ENCODE measurements at regions not wholly inside any gene's neighbourhood (a gene's known extent, or its start where the extent isn't known, plus 50 kb on each side); places are given as distances from the start of the nearest gene placed in this dataset.

DNA sequence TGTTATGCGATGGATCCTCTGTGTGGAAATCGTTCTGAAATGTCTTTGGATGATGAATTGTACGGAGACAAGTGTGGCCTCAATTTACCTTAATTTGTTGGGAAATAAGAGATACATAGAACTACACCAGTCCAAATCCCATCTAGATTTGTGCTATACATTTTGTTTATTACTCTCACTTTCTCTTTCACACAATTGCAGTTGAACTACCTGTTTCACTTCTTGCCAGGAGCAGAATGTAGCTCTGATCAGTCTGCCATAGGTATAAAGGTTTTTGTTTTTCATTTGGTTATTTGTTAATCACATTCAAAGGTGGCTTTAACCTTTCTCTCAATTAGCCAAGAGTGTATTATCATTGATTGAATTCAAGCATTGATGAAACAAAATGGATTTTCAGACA is 268.2 kb downstream of the SNAPC1 start:
- Mint-ChIP-seq H3K9me3 (ENCODE audit: unreplicated experiment) (no peaks in the 10 kb centered on the region), H3K27ac (ENCODE audit: unreplicated experiment) (no peak overlapping the region), H3K4me3 (ENCODE audit: unreplicated experiment) (no peak overlapping the region), H3K27me3 (ENCODE audit: insufficient read depth, unreplicated experiment) (no peaks in the 10 kb centered on the region), H3K36me3 (ENCODE audit: insufficient read depth, unreplicated experiment) (no peaks in the 10 kb centered on the region), H3K4me1 (ENCODE audit: low read depth, unreplicated experiment) (no peaks in the 10 kb centered on the region)
- TF ChIP-seq, protein P1, sequence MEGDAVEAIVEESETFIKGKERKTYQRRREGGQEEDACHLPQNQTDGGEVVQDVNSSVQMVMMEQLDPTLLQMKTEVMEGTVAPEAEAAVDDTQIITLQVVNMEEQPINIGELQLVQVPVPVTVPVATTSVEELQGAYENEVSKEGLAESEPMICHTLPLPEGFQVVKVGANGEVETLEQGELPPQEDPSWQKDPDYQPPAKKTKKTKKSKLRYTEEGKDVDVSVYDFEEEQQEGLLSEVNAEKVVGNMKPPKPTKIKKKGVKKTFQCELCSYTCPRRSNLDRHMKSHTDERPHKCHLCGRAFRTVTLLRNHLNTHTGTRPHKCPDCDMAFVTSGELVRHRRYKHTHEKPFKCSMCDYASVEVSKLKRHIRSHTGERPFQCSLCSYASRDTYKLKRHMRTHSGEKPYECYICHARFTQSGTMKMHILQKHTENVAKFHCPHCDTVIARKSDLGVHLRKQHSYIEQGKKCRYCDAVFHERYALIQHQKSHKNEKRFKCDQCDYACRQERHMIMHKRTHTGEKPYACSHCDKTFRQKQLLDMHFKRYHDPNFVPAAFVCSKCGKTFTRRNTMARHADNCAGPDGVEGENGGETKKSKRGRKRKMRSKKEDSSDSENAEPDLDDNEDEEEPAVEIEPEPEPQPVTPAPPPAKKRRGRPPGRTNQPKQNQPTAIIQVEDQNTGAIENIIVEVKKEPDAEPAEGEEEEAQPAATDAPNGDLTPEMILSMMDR (IDR thresholded peaks at IDR 0.05; ENCODE audit: insufficient read depth in 1 of 2, low read depth in 1 of 2, low read length in 1 of 2, severe bottlenecking in 1 of 2, unreplicated experiment in 1 of 2) = no peak
- no peak for DNase-seq
- Histone ChIP-seq H3K36me3 (ENCODE audit: control insufficient read depth, insufficient read depth, low read length) (no peaks in the 10 kb centered on the region), H3K4me1 (peaks cover 13% of the 10 kb centered on the region; the same call in 1 of the 2 replicates), H3K4me3 (ENCODE audit: low read depth, low read length) (no peak overlapping the region), H3K27me3 (replicated peaks; ENCODE audit: control insufficient read depth, insufficient read depth, low read length) (no peaks in the 10 kb centered on the region), H3K9me3 (no peaks in the 10 kb centered on the region; the same call in 1 of the 2 replicates)
- CTCF ChIA-PET = no interaction called here
- BruUV-seq (replicated peaks) = no TSS peak
- POLR2A ChIA-PET = no interaction called here
- intact Hi-C loops (cut with micrococcal nuclease; ENCODE audit: unreplicated experiment) = no loop called here

DNA sequence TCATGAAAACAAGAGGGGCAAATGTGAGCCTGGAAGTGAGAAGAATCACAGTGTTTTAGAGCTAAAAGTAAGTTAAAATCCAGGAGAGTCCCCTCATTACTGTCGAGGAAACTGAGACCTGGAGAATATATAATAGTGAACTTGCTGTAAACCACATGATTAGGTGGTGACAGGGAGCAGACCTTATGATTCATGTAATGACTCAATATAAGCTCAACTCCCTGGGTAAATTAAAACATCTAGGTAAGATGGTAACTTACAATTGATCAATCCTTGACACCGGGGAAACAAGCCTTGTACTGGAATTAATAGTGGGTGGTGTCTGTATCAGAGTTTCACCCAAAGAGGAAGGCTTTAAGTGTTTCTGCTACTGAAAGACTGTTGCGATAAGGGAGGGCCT is 269.3 kb downstream of the SNAPC1 start:
- POLR2A ChIA-PET = no interaction called here
- no peaks in the 10 kb centered on the region for H3K9me3 ChIP-seq
- H3K4me3 ChIP-seq (ENCODE audit: low read depth, low read length) = no peak overlapping the region
- Mint-ChIP-seq H3K4me3 (ENCODE audit: unreplicated experiment) (no peak overlapping the region), H3K4me1 (ENCODE audit: low read depth, unreplicated experiment) (no peaks in the 10 kb centered on the region), H3K36me3 (ENCODE audit: insufficient read depth, unreplicated experiment) (no peaks in the 10 kb centered on the region), H3K27me3 (ENCODE audit: insufficient read depth, unreplicated experiment) (peaks cover 3% of the 10 kb centered on the region), H3K27ac (ENCODE audit: unreplicated experiment) (no peak overlapping the region), H3K9me3 (ENCODE audit: unreplicated experiment) (no peaks in the 10 kb centered on the region)
- no peaks in the 10 kb centered on the region for H3K27me3 ChIP-seq (replicated peaks; ENCODE audit: control insufficient read depth, insufficient read depth, low read length)
- H3K4me1 ChIP-seq = peaks cover 13% of the 10 kb centered on the region; the same call in 1 of the 2 replicates
- CTCF ChIA-PET = no interaction called here
- no peak for DNase-seq
- no TSS peak for BruUV-seq (replicated peaks)
- intact Hi-C loops (cut with micrococcal nuclease; ENCODE audit: unreplicated experiment) = no loop called here
- TF ChIP-seq, protein P1 (IDR thresholded peaks at IDR 0.05; ENCODE audit: insufficient read depth in 1 of 2, low read depth in 1 of 2, low read length in 1 of 2, severe bottlenecking in 1 of 2, unreplicated experiment in 1 of 2) = no peak
- H3K36me3 ChIP-seq (ENCODE audit: control insufficient read depth, insufficient read depth, low read length) = no peaks in the 10 kb centered on the region

DNA sequence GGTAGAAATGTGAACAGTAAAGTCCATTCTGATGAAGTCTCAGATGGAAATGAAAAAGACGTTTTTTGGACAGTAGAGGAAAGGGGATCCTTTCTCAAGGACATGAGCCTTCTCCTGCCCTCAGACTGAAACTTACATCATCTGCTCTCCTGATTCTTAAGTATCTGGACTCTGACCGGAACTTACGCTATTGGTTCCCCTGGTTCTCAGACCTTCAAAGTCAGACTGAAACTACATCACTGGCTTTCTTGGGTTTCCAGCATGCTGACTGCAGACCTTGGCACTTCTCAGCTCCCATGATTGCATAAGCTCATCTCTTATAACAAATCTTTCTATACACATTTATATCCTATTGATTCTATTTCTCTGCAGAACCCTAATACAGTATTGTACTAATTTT is 291.0 kb downstream of the SNAPC1 start:
- H3K4me3 ChIP-seq (ENCODE audit: low read depth, low read length) = no peak overlapping the region
- Mint-ChIP-seq H3K4me1 (ENCODE audit: low read depth, unreplicated experiment) (no peaks in the 10 kb centered on the region), H3K4me3 (ENCODE audit: unreplicated experiment) (no peak overlapping the region), H3K36me3 (ENCODE audit: insufficient read depth, unreplicated experiment) (no peaks in the 10 kb centered on the region), H3K27me3 (ENCODE audit: insufficient read depth, unreplicated experiment) (peaks cover 4% of the 10 kb centered on the region), H3K9me3 (ENCODE audit: unreplicated experiment) (no peaks in the 10 kb centered on the region), H3K27ac (ENCODE audit: unreplicated experiment) (no peak overlapping the region)
- no peaks in the 10 kb centered on the region for H3K27me3 ChIP-seq (replicated peaks; ENCODE audit: control insufficient read depth, insufficient read depth, low read length)
- no peaks in the 10 kb centered on the region for H3K9me3 ChIP-seq
- no peaks in the 10 kb centered on the region for H3K4me1 ChIP-seq
- no TSS peak for BruUV-seq (replicated peaks)
- ChIA-PET POLR2A (no interaction called here), CTCF (no interaction called here)
- TF ChIP-seq, protein P1 (IDR thresholded peaks at IDR 0.05; ENCODE audit: insufficient read depth in 1 of 2, low read depth in 1 of 2, low read length in 1 of 2, severe bottlenecking in 1 of 2, unreplicated experiment in 1 of 2) = no peak
- H3K36me3 ChIP-seq (ENCODE audit: control insufficient read depth, insufficient read depth, low read length) = no peaks in the 10 kb centered on the region
- DNase-seq = no peak
- intact Hi-C loops (cut with micrococcal nuclease; ENCODE audit: unreplicated experiment) = no loop called here
